ENCODE measurements at regions not wholly inside any gene's neighbourhood (a gene's known extent, or its start where the extent isn't known, plus 50 kb on each side); places are given as distances from the start of the nearest gene placed in this dataset.

DNA sequence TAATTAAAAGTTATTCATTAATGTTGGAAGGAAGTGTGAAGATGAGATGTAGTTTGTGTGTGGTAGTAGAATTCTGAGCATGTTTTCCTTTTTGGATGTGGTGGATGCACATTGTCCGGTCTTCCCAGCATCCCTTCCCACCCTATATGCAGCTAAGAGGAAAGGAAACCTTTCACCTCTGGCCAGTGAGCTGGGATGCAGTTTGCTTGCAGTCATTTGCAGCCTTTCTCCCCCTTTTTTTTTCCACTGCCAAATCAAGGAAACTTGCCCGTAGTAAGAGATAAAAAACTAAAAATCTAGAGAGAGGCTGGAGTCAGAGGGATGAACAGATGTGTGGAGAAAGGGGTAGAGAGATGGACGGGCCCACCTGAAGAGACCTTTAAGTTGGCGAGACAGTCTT is 72.5 kb upstream of the SLC38A2 start:
- no peaks in the 10 kb centered on the region for H3K9me1 ChIP-seq (ENCODE audit: control insufficient read depth, extremely low read depth, insufficient read depth, low read length)
- no peak for FAIRE-seq
- DNase-seq (ENCODE audit: low read depth, low spot score): no peak
- no peaks in the 10 kb centered on the region for H3K9me3 ChIP-seq (ENCODE audit: control insufficient read depth, low read depth, low read length)
- H3K79me2 ChIP-seq (ENCODE audit: control insufficient read depth, insufficient read depth, low read length): no peaks in the 10 kb centered on the region
- peak overlapping the region; percentile 42 for H3K9ac ChIP-seq (ENCODE audit: control insufficient read depth, extremely low read depth, insufficient read depth, low read length)
- peaks cover 59% of the 10 kb centered on the region for H3K4me1 ChIP-seq (ENCODE audit: control insufficient read depth, extremely low read depth, insufficient read depth, low read length)
- peak overlapping the region; percentile 70 for H3K4me2 ChIP-seq (ENCODE audit: control insufficient read depth, extremely low read depth, insufficient read depth, low read depth, low read length)
- no peak for TF ChIP-seq EZH2 (IDR thresholded peaks at IDR 0.05; ENCODE audit: low read length)
- TF ChIP-seq, protein P1, sequence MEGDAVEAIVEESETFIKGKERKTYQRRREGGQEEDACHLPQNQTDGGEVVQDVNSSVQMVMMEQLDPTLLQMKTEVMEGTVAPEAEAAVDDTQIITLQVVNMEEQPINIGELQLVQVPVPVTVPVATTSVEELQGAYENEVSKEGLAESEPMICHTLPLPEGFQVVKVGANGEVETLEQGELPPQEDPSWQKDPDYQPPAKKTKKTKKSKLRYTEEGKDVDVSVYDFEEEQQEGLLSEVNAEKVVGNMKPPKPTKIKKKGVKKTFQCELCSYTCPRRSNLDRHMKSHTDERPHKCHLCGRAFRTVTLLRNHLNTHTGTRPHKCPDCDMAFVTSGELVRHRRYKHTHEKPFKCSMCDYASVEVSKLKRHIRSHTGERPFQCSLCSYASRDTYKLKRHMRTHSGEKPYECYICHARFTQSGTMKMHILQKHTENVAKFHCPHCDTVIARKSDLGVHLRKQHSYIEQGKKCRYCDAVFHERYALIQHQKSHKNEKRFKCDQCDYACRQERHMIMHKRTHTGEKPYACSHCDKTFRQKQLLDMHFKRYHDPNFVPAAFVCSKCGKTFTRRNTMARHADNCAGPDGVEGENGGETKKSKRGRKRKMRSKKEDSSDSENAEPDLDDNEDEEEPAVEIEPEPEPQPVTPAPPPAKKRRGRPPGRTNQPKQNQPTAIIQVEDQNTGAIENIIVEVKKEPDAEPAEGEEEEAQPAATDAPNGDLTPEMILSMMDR (optimal IDR thresholded peaks at IDR 0.05 in 1 of 3, IDR thresholded peaks at IDR 0.05 in 1 of 3, conservative IDR thresholded peaks at IDR 0.05 in 1 of 3; ENCODE audit: extremely low read depth in 1 of 3, insufficient read depth in 2 of 3, low read length in 3 of 3): no peak
- peak overlapping the region; percentile 5 for H2AFZ ChIP-seq (ENCODE audit: control insufficient read depth, low read length)
- peak overlapping the region in 1 of 3 experiments; percentile 8 for H3K4me3 ChIP-seq (ENCODE audit: control insufficient read depth in 2 of 3, extremely low read depth in 1 of 3, insufficient read depth in 2 of 3, low read depth in 1 of 3, low read length in 3 of 3)
- H4K20me1 ChIP-seq (ENCODE audit: control insufficient read depth, extremely low read depth, insufficient read depth, low read length): no peaks in the 10 kb centered on the region
- peak overlapping the region; percentile 73 for H3K27ac ChIP-seq (ENCODE audit: control insufficient read depth, insufficient read depth, low read length)
- no peaks in the 10 kb centered on the region for H3K36me3 ChIP-seq (ENCODE audit: control insufficient read depth in 2 of 2, extremely low read depth in 1 of 2, insufficient read depth in 2 of 2, low read length in 2 of 2)
- dilution Hi-C loops (cut with MboI; ENCODE audit: extremely low pct_ligation_motif_present, low sequenced_read_pairs): no loop called here
- H3K27me3 ChIP-seq (ENCODE audit: control insufficient read depth, extremely low read depth, insufficient read depth, low read length): no peaks in the 10 kb centered on the region

DNA sequence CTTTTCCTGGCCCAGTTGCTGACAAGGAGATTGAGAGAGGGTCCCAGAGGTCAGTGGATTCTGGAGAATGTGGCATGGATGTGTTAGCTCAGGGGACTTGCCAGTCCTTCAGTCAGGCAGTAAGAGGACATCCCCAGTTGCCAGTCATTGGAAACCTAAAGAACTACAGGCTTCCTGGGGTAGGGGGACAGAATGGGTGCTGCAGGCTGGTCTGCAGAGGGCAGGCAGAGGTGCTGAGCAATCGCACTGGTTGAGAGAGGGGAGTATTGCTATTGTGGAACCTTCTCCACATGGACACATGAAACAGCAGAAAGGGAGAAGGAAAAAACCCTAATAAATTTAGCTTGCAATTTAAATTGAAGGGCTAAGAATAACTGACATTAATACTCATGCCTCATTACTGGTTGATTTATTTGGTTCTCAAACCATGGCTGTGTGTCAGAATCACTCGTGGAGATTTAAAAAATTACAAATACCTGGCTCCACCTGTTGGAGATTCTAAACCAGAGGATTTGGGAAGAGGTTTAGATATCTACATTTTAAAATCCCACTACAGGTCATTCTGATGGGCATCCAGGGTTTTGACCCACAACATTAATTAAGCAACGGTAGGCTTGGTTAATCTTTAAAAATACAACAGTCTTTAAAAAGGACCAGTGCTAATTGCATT is 71.2 kb upstream of the SLC38A2 start:
- dilution Hi-C loops (cut with MboI; ENCODE audit: extremely low pct_ligation_motif_present, low sequenced_read_pairs): no loop called here
- TF ChIP-seq EZH2 (IDR thresholded peaks at IDR 0.05; ENCODE audit: low read length): no peak
- TF ChIP-seq, protein P1 (optimal IDR thresholded peaks at IDR 0.05 in 1 of 3, IDR thresholded peaks at IDR 0.05 in 1 of 3, conservative IDR thresholded peaks at IDR 0.05 in 1 of 3; ENCODE audit: extremely low read depth in 1 of 3, insufficient read depth in 2 of 3, low read length in 3 of 3): no peak
- no peaks in the 10 kb centered on the region for H3K9me3 ChIP-seq (ENCODE audit: control insufficient read depth, low read depth, low read length)
- no peak for DNase-seq (ENCODE audit: low read depth, low spot score)
- H3K4me2 ChIP-seq (ENCODE audit: control insufficient read depth, extremely low read depth, insufficient read depth, low read depth, low read length): peak overlapping the region; percentile 86
- no peaks in the 10 kb centered on the region for H4K20me1 ChIP-seq (ENCODE audit: control insufficient read depth, extremely low read depth, insufficient read depth, low read length)
- H3K27ac ChIP-seq (ENCODE audit: control insufficient read depth, insufficient read depth, low read length): peak overlapping the region; percentile 98
- H3K79me2 ChIP-seq (ENCODE audit: control insufficient read depth, insufficient read depth, low read length): no peaks in the 10 kb centered on the region
- H2AFZ ChIP-seq (ENCODE audit: control insufficient read depth, low read length): no peak overlapping the region
- no peak for FAIRE-seq
- no peaks in the 10 kb centered on the region for H3K27me3 ChIP-seq (ENCODE audit: control insufficient read depth, extremely low read depth, insufficient read depth, low read length)
- no peaks in the 10 kb centered on the region for H3K9me1 ChIP-seq (ENCODE audit: control insufficient read depth, extremely low read depth, insufficient read depth, low read length)
- no peaks in the 10 kb centered on the region for H3K36me3 ChIP-seq (ENCODE audit: control insufficient read depth in 2 of 2, extremely low read depth in 1 of 2, insufficient read depth in 2 of 2, low read length in 2 of 2)
- no peak overlapping the region for H3K4me3 ChIP-seq (ENCODE audit: control insufficient read depth in 2 of 3, extremely low read depth in 1 of 3, insufficient read depth in 2 of 3, low read depth in 1 of 3, low read length in 3 of 3)
- H3K4me1 ChIP-seq (ENCODE audit: control insufficient read depth, extremely low read depth, insufficient read depth, low read length): peaks cover 65% of the 10 kb centered on the region
- peak overlapping the region; percentile 83 for H3K9ac ChIP-seq (ENCODE audit: control insufficient read depth, extremely low read depth, insufficient read depth, low read length)

Measured in keratinocyte (primary cell).